IMR-90 (cell line): ENCODE measurements at regions not wholly inside any gene's neighbourhood (a gene's known extent, or its start where the extent isn't known, plus 50 kb on each side); places are given as distances from the start of the nearest gene placed in this dataset.
"Not testable (repeated sequence)": the region's sequence is repeated elsewhere in the genome, so short reads cannot be mapped to it uniquely, and the experiment has no call there.

Experiments used
- CTCF ChIP-seq: conservative IDR thresholded peaks from 2 replicates; pipeline ENCODE4 v1.5.1; 2012; ENCODE audit warnings: mild to moderate bottlenecking, low read depth, low read length, improper control_type of control experiment
- POLR2A ChIP-seq: IDR thresholded peaks from 2 replicates; pipeline ENCODE4 v1.6.1; 2012; ENCODE audit warnings: mild to moderate bottlenecking, low read depth, low read length
- RAD21 ChIP-seq: IDR thresholded peaks from 2 replicates; pipeline ENCODE4 v1.6.1; 2012; ENCODE audit warnings: low read length, improper control_type of control experiment

DNA sequence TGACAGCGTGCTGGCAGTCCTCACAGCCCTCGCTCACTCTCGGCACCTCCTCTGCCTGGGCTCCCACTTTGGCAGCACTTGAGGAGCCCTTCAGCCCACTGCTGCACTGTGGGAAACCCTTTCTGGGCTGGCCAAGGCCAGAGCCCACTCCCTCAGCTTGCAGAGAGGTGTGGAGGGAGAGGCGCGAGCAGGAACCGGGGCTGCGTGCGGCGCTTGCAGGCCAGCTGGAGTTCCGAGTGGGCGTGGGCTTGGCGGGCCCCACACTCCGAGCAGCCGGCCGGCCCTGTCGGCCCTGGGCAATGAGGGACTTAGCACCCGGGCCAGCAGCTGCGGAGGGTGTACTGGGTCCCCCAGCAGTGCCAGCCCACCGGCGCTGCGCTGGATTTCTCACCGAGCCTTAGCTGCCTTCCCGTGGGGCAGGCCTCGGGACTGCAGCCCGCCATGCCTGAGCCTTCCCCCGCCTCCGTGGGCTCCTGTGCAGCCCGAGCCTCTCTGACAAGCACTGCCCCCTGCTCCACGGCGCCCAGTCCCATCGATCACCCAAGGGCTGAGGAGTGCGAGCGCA, 722.0 kb downstream of the KLHL13 start:
- TF ChIP-seq RAD21, POLR2A, CTCF: not testable (repeated sequence)
